Jurkat, Clone E6-1 (cell line): ENCODE measurements at regions not wholly inside any gene's neighbourhood (a gene's known extent, or its start where the extent isn't known, plus 50 kb on each side); places are given as distances from the start of the nearest gene placed in this dataset.

Source experiments
- DNase-seq: peaks from one replicate; pipeline ENCODE4 v3.0.0-alpha.2; 2011; ENCODE audit warnings: low read depth, low spot score
- H3K4me3 ChIP-seq: 2 replicates; pipeline ENCODE4 v1.5.1; 2011; ENCODE audit warnings: mild to moderate bottlenecking, low read length, control low read depth, moderate library complexity

DNA sequence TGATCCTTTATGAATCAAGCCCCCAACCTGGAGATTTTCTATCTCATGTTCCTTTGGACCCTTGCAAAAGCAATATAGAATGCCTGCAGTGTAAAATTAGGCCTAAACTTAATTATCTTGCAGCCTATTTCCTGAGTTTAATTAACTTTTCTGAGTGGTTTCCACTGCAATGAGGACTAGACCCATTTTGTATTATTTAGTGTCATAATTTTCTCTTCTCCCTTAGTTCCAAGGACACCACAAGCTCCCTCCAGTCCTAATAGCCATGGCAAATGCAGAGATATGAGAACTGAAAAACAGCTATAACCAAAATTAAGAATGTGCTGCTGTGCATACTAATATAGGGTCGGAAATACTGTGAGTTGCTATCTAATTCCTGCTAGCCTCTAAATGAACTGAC lies 90.9 kb upstream of the GRAMD2B start:
- H3K4me3 ChIP-seq = no peak overlapping the region
- no peak for DNase-seq

DNA sequence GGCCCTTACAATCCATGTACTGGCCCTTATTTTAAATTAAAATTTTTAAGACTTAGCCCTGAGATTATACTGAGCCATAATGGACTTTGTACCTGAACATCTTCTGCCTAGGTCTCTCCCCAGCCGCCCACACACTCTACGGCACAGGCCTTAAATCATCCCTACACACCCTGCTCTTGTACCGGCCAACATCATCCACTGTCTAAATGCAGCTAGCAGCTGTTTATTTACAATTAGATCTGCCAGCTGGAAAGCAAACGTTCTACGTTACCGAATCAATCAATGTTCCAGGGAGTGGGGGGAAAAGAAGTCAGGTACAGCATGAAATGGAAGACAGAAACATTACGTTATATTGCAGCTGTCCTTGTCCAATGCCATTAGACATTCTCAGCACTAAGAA lies 88.4 kb upstream of the GRAMD2B start:
- H3K4me3 ChIP-seq = no peak overlapping the region
- DNase-seq = no peak

DNA sequence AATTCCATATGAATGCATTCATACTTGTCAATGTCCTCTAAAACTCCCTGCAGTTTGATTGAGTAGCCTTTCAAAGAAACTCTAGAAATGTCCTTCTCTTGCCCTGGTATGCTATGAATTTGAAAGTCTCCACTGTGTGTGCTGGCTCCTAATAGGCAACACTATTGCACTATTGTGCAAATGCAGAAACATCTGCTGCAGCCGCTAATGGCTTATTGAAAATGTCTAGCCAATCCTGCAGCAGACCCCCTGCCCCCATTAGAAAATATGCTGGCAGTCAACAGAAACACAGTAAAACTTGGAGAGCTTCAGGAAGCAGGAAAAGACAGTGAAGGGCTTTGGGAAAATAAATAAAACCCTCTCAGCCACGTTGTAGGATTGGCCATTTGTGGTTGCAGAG lies 87.3 kb upstream of the GRAMD2B start:
- H3K4me3 ChIP-seq = no peak overlapping the region
- no peak for DNase-seq

DNA sequence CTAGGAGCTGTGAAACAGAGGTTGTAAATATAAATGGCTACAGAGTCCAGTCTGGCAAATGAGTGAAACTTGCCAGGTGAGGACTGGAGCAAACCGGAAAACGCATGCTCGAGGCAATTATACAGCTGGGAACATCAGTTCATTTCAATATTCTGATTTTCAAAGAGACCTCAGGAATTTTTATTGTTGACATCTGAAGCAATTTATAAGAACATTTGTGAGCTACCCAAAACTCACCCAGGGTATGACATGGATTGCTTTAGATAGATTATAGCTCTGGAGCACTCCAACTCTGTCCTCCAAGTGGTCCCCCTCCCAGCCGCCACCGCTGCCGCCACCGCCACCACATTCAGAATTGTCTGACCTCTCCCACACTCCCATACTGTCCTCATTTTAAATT lies 84.6 kb upstream of the GRAMD2B start:
- DNase-seq = no peak
- H3K4me3 ChIP-seq = no peak overlapping the region

DNA sequence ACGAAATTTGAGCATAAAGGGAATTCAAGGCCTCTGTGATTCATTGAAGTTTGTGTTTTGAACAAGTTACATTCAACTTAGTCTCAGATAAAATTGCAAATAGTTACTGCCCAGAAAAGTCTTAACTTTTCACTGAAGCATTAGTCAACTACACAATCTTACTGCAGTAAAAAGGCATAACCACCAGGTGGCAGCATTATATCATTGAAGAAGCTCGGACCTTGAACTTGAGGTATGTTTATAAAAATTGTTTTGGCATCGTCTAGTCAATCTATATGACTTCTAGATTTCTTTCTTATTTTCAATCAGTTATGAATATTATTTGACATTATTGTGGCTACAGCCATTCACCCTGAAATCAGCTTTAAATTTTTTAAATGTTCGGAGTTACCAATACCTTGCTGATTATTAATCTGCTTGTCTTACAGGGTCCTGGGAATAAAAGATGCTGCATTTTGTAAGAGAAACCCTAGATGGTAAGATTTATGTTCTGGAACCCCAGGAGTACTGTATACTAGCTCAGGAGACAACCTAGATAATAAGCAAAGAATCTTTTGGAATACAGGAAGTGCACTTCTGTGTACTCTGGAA lies 83.9 kb upstream of the GRAMD2B start:
- no peak overlapping the region for H3K4me3 ChIP-seq
- DNase-seq = peak; percentile 55

DNA sequence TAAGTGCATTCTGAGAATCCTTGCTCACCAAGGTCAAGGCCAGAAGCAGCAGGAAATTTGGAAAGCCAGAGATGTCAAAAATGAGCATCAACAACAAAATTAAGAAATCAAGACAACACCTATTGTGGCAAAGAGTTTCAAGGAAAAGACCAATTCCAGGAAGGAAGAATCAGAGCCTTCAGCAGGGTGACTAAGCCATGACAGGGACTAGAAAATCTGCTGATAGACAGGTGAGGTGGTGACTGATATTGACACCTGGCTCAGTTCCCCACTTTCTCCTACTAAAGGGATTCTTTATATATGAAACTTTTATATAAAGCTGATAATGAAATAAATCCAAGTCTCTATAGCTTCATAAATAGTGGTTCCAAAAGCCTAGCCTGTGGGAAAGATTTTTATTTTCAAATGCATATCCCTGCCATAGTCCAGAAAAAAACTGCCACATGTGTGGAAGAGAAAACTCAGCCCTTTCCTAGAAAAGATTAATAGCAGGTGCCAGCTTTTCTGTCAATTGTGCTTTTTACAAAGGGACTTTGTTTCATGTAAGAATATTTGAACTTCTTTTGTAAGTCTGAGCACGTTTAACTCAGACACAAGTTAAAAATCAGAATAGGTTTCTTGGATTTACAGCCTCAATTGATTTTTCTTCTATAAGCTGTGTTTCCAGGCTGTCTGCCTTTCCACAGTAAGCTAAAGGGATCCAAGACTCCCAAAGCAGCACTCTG lies 81.1 kb upstream of the GRAMD2B start:
- DNase-seq = no peak

DNA sequence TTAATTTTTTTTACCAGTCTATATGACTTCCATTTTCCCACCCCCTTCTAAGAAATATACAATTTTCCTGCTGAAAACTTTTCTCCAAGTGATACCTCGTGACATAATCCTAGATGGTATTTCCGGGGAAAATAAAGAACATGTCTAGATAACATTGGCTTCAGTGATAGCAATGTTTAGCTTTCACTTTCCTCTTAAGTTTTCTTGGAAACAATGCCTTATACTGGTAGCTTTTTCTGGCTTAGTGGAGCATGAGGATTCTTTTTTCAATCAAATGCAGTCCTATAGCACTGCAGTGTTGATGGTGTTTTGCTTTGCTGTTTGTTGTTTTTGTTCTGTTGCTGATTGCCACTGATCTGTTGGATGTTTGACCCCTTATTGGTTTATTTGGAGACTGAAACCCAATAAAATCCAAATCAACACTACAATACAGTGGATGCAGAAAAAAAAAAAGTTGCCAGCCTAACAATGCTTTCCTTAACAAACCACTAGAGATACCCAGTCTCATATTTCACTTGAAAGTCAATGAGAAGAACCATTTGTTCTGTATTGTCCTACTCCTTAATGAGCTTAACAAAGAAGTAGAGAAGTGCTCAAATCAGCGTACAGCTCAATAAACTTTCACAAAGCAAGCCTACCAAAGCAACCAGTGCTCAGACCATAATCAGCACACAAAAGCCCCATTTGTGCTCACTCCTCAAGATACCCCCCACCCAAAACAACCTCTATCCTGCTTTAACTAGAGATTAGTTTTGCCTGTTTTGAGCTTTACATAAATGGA lies 74.2 kb upstream of the GRAMD2B start:
- no peak for DNase-seq
- H3K4me3 ChIP-seq = no peak overlapping the region

More for the DNA sequence above, 81.1 kb upstream of the GRAMD2B start:
- no peak overlapping the region for H3K4me3 ChIP-seq

DNA sequence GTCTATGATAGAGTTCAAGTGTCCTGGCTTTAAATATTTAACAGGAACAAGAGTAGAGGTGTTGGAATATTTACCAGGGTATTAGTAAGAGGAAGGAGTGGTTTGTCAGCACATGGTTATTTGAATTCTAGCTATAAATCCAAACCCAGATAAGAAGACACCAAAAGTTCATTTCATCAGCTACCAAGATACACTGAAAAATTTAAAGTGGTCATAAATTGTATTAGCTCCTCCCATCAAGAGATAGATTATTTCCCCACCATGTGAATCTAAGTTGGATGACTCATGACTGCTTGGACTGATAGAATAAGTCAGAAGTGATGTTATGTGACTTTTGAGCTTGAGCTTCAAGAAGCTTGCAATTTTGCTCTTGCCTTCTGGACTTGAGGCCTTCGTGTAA lies 72.1 kb upstream of the GRAMD2B start:
- H3K4me3 ChIP-seq = no peak overlapping the region
- no peak for DNase-seq

DNA sequence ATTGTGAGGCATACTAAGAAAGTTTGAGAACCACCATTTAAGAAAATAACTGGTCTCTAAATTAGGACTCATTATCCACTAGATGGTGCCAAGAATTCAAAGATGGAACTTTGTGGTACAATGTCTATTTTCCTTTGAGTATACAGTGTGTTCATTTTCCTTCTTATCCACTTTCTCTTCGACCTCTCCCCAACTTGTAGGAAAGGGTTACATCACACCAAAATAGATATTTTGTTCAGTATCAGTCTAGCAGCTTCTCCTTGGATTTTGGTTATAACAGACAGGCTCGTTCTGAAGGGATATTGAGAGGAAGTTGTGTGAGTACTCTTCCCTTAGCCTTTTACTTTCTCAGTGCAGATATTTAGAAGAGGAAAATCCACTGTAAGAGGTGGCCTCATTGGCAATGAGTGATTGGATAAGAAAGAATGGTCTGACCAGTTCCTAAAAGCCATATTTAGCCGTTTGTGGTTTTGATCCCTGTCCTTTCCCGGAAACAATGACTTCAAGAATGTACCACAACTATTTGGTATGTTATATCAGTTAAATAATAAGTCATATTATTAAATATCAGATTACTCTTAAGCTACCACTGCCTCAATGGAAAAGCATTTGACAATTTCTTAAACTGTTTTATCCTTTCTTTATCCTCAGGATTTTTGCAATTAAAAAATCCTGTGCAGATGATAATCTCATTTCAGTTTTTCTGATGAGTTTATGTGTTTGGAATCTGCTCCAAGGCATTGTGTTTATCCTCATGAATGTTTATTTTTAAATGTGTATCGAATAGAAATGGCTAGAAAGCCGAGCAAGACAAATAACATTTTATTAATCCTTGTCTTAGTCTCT lies 69.0 kb upstream of the GRAMD2B start:
- DNase-seq = peak; percentile 41
- no peak overlapping the region for H3K4me3 ChIP-seq

DNA sequence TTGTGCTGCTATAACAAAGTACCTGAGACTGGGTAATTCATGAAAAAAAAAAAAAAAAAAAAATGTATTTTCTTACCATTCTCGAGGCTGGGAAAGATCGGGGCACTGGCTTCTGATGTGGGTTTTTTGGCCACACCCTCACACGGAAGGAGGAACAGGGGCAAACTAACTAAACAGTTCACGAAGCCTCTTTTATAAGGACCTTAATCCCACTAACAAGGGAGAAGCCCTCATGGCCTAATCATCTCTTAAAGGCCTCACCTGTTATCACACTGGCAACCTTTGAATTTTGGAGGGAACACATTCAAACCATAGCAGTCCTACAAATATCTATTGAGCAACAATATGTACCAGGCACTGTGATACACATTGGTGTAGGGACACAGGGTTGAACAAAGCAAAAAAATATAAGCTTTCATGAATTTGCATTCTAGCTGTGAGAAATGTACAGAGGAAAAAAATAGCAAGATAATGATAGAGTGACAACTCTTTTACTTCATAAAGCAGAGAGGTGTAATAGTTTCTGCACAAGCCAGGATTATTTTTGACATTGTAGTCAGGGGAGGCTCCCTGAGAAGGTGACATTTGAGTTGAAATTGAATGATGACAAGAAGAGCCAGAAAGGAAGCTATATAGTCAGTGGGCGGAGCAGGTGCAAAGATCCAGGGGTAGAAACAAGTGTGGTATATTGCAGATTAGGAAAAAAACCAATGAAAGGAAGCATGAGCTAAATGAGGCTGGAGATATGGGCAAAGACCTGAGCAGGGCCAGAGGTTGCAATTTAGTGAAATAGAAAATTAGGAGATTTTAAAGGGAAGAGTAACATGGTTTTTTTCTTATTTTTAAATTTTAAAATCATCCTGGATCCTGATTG lies 68.1 kb upstream of the GRAMD2B start:
- H3K4me3 ChIP-seq = no peak overlapping the region
- DNase-seq = peak; percentile 6

DNA sequence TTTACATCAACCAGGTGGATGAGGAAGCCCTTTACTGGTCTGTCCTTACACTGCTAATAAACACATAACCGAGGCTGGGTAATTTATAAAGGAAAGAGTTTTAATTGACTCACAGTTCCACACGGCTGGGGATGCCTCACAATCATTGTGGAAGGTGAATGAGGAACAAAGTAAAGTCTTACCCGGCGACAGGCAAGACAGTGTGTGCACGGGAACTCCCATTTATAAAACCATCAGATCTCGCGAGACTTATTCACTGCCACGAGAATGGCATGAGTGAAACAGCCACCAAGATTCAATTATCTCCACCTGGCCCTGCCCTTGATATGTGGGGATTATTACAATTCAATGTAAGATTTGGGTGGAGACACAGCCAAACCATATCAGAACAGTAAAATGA lies 67.3 kb upstream of the GRAMD2B start:
- no peak overlapping the region for H3K4me3 ChIP-seq
- no peak for DNase-seq

DNA sequence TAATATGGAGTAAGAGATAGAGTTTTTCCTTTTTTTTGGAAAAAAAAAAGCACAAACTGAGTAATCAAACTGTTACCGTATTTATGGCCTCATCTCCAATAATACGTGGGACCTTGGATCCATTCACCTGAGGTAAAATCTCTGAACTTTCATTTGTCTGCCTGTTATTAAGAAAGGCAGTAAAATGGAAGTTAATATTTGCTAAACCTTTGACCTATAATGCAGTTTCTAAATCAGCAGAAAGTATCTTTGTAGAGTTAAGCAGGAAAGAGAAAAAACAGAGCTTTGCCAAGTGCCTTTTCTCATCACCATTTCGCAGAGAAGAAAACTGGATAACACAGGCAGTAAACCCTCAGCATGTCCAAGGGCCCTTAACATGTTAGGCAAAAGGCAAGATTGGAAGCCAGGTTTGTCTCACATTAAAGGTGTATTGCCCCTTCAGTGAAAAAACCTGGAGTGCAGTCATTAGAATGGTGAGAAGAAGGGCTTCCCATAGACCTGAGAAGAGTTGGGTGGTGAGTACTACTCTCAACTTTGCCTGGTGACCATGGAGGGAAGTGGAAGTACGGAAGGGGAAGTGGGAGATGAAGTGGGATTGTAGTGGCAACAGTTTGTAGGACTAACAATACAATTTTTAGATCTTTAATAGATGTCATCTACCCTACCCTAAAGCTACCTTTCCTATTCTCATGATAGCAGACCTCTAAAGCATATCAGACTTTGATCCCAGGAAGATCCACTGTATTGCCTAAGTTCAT lies 65.4 kb upstream of the GRAMD2B start:
- DNase-seq = no peak
- H3K4me3 ChIP-seq = no peak overlapping the region

DNA sequence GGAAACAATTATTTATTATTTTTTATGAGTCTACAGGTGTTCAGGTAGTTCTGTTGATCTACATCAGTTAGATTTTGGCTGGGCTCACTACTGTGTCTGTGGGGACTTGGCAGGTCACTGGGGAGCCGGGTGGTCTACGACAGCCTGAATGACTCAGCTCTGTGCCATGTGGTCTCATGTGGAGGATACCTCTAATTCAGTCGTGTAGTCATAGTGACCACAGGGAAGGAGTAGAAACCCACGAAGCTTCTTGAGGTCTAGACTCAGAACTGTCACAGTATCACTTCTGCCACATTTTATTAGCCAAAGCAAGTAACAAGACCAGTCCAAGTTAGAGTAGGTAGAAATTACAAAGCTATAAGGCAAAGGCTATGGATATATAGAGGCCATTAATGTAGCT lies 64.7 kb upstream of the GRAMD2B start:
- H3K4me3 ChIP-seq = no peak overlapping the region
- no peak for DNase-seq

DNA sequence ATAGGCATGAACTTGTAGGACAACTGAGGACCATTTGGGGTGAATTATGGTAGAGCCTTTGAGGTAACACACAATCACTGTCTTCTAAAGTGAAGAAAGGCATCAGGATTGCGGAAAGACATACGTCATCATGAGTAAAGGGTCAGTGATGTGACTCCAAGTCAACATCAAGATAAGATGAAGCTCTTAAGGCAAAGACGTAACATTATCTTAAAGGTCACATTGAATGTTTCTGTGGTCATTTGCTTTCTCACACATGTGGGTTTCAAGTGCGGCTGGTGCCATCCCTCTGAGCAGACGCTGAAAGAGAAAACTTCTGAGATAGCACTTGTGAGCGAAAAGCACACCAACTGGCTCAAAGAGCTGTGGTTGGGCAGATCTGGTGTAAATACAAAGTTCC lies 63.3 kb upstream of the GRAMD2B start:
- no peak overlapping the region for H3K4me3 ChIP-seq
- no peak for DNase-seq

DNA sequence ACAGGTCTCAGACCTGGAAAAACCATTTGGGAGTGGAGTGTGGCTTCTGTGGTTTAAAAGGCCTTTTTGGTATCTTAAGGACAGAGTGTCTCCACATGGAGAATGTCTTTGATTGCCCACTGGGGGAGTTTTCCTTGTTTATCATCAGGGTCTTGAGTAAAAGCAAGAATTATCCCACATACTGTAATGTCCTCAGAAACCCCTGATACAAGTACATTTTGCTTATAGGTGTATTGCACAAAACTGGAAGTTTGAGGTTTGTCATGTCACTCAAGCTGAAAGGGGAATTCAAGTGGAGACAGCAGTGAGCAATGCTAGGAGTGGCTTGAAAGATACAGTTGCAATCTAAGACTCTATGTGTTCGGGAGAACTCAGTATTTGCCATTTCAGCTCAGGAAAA lies 62.7 kb upstream of the GRAMD2B start:
- H3K4me3 ChIP-seq = no peak overlapping the region
- DNase-seq = no peak

DNA sequence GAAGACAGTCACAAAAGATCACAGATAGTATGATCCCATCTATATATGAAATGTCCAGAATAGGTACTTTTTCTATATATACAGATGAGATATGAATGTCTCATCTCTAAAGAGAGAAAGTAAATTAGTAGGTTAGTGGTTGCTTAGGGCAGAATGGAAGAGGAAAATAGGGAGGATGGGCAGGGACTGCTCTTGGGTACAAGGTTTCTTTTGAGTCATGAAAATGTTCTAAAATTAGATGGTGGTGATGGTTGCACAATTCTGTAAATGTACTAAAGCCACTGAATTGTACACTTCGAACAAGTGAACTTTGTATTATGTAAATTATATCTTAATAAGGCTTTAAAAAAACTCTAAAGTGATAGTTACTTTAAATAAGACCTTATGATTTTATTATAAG lies 59.6 kb upstream of the GRAMD2B start:
- DNase-seq = no peak
- no peak overlapping the region for H3K4me3 ChIP-seq

DNA sequence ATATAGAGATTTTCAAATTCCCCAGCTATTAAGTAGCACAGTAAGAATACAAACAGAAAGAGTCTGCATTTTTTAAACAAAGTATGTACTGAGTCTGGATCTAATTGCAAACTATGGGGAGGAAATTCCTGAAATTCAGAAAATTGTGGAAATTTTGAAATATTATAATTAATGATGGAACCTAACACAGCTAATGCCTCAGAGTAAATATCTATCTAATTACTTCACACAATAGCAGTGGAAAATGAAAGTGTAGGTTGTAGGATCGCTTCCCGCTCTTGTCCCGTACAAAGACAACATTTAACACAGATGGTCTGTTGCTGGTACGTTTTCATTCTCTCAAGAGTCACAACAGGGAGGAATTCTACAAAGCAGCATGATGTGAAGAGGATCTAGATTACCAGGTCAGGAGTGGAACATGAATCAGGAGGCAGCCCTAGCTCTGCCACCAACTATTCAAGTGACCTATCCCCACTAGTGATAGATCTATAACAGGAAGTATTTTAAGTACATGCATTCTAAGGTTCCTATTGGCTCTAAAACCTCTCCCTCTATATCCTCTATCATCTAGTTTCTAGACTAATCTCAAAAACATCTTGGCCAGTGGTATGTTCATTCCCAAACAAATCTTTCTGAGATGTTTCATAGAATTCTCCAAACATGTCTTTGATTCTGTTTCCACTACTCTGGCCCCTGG lies 58.9 kb upstream of the GRAMD2B start:
- no peak for DNase-seq
- no peak overlapping the region for H3K4me3 ChIP-seq
